Memory B cell (primary cell): ENCODE measurements at regions not wholly inside any gene's neighbourhood (a gene's known extent, or its start where the extent isn't known, plus 50 kb on each side); places are given as distances from the start of the nearest gene placed in this dataset.

ENCODE experiments used
- ATAC-seq: fragments of 150-1000 bp; cut with Tn5 transposase; 2 replicates; pipeline ENCODE4 v1.10.0; 2021; ENCODE audit warnings: low read depth, mild to moderate bottlenecking, moderate library complexity
- DNase-seq, 2 donors: peaks; one replicate each; pipeline ENCODE4 v3.0.0; 2022; ENCODE audit warnings: low spot score in 2 of 2
- H3K27ac Mint-ChIP-seq: one replicate; pipeline ENCODE4 v1.8.0; 2022; ENCODE audit warnings: mild to moderate bottlenecking, moderate library complexity, mixed read lengths
- H3K27me3 Mint-ChIP-seq: one replicate; pipeline ENCODE4 v1.8.0; 2022; ENCODE audit warnings: mixed read lengths
- H3K36me3 Mint-ChIP-seq: one replicate; pipeline ENCODE4 v1.8.0; 2022; ENCODE audit warnings: mild to moderate bottlenecking, mixed read lengths
- H3K4me1 Mint-ChIP-seq: one replicate; pipeline ENCODE4 v1.8.0; 2022; ENCODE audit warnings: mixed read lengths
- H3K4me3 Mint-ChIP-seq: one replicate; pipeline ENCODE4 v1.8.0; 2022; ENCODE audit warnings: mild to moderate bottlenecking, moderate library complexity, mixed read lengths
- H3K9me3 Mint-ChIP-seq: one replicate; pipeline ENCODE4 v1.8.0; 2022; ENCODE audit warnings: mixed read lengths

DNA sequence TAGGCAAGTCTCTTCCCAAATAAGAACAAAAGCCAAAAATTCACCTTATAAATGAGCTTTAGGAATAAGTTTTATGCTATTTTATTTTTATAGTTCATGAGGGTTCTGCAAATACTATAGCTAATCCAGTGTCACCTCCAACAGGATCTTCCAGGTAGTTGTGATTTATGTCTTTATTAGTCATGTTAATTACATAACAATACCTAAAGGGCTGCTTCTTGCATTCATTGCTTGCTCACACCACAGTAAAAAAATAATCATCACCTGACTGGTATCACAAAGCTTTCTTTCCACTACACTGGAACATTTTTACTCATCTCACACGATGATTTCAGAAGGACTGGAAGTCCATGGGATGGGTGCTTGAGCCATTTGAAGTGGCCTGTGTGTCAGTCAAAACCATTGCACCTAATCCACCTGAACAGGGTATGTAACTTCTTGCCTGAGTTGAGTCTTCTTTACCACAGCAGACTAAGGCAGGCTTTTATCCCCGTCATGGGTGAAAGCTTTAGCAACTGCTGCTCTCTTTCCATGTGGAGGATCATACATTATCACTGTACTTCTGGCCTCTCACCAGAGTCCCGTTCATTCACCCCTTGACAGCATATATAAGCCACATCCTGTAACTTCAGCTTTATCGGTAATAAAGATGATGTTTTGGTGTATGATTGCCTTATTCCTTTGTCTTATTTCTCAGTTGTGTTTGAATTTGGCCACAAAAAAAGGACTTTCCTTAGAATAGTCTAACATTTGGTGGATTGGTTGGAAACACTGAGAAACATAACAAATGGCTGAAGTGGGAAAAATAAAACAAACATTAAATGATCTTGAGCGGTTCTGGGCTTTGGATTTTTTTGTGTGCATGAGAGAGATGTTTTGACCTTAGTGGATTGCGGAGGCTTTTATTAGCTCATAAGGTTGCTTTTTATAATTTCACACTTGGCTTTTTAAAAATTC lies 382.6 kb upstream of the THBS1 start:
- H3K4me3 Mint-ChIP-seq = no peak overlapping the region
- H3K27me3 Mint-ChIP-seq = peaks cover 1% of the 10 kb centered on the region
- no peaks in the 10 kb centered on the region for H3K4me1 Mint-ChIP-seq
- no peaks in the 10 kb centered on the region for H3K36me3 Mint-ChIP-seq
- H3K9me3 Mint-ChIP-seq = no peaks in the 10 kb centered on the region
- ATAC-seq = no peak
- no peak overlapping the region for H3K27ac Mint-ChIP-seq
- DNase-seq = no peak

DNA sequence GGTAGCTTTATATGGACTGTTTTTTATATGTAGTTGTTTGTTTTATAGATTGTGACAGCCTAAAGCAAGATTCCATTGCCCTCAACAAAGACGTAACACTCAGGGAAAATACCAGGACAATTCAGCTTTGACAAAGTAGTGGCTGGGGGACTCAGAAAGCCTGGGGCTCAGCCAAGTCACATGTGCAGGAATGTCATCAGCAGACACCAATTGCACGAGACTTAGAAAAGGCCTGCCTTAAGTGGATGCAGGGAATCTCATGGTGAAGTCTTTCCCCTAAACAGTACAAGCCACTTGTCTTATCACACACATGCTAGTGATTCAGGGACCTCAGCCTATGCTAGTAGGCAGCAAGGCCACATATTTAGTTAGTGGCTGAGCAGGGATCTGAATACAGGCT lies 381.8 kb upstream of the THBS1 start:
- DNase-seq = no peak
- Mint-ChIP-seq H3K36me3 (no peaks in the 10 kb centered on the region), H3K9me3 (no peaks in the 10 kb centered on the region), H3K4me1 (no peaks in the 10 kb centered on the region), H3K4me3 (no peak overlapping the region), H3K27ac (no peak overlapping the region), H3K27me3 (peaks cover 1% of the 10 kb centered on the region)
- no peak for ATAC-seq

DNA sequence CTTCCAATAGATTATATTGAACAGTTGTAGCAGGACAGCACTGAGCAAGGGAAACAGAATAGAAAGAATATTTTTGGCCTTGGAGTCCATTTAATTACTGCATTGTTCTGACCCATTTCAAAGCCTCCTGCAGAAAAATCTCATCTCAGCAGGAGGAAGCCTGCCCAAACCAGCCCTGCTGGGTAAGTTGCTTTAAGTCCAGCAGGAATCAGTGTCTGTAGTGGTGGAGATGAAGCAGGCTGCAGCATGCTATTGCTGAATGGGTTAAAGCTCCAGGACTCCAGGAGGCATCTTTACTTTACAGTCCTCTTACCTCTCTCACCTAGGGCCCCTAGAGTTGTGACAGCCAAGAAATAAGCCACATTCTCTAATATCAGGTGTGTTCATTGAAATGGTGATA lies 380.3 kb upstream of the THBS1 start:
- Mint-ChIP-seq H3K4me1 (no peaks in the 10 kb centered on the region), H3K9me3 (no peaks in the 10 kb centered on the region), H3K27ac (no peak overlapping the region), H3K27me3 (peaks cover 1% of the 10 kb centered on the region), H3K4me3 (no peak overlapping the region), H3K36me3 (no peaks in the 10 kb centered on the region)
- DNase-seq (no peak), ATAC-seq (no peak)

DNA sequence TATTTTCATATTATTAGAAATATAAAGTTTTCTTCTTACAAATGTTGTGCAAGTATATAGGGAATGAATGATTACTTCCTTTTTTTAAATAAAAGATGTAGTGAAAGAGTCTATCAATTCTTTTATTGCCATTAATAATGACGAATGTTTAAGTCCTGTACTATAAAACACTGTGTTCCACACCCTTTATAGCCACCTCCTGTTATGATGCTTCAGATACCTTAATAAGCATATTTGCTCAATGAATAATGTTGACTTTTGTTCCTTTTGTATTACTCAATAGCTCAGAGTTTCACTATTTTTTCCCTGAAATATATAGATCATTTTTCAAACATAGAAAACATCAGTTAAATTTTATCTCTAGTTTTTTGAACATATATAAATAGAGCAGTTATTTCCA lies 378.2 kb upstream of the THBS1 start:
- Mint-ChIP-seq H3K4me3 (no peak overlapping the region), H3K27ac (no peak overlapping the region), H3K27me3 (peaks cover 1% of the 10 kb centered on the region), H3K4me1 (no peaks in the 10 kb centered on the region), H3K9me3 (no peaks in the 10 kb centered on the region), H3K36me3 (no peaks in the 10 kb centered on the region)
- ATAC-seq (no peak), DNase-seq (no peak)

DNA sequence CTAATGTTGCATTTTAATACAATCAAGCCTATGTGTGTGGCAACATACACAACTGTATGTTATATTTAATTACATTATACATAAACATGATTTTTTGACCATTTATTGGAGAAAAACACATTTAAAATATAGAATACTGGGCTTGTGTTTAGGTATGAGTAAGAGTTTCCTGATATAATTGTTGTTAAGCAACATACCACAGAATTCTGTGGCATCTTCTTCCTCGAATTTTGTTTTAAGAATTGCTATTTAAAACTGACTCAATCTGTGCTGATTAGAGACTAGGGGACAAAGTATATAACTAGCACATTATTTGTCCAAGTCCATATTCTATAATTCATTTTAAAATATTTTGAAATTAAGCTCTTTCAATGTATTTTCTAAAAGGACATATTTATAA lies 376.8 kb upstream of the THBS1 start:
- no peaks in the 10 kb centered on the region for H3K4me1 Mint-ChIP-seq
- no peak overlapping the region for H3K4me3 Mint-ChIP-seq
- DNase-seq (no peak), ATAC-seq (no peak)
- H3K27me3 Mint-ChIP-seq = peaks cover 1% of the 10 kb centered on the region
- H3K27ac Mint-ChIP-seq = no peak overlapping the region
- H3K36me3 Mint-ChIP-seq = no peaks in the 10 kb centered on the region
- H3K9me3 Mint-ChIP-seq = no peaks in the 10 kb centered on the region

DNA sequence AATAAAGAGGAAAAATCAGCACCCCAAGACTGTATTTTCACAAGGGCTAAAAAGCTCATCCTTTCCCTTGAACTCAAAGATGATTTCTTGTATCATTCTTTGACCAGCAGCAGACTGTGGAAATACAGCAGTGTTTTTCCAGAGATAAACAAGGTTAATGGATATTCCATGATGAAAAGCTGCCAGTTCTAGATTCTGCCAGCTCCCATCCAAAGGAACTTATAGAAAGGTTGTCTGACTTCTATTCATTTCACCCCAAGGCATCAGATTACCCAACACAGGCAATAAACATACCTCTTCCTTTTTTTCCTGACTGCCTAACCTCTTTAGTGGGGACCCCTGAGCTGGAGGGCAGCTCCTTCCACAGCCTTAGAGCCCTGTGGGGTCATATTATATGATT lies 375.8 kb upstream of the THBS1 start:
- Mint-ChIP-seq H3K27ac (no peak overlapping the region), H3K9me3 (no peaks in the 10 kb centered on the region), H3K36me3 (no peaks in the 10 kb centered on the region), H3K4me1 (no peaks in the 10 kb centered on the region), H3K27me3 (peaks cover 1% of the 10 kb centered on the region), H3K4me3 (no peak overlapping the region)
- ATAC-seq = no peak
- DNase-seq = no peak

DNA sequence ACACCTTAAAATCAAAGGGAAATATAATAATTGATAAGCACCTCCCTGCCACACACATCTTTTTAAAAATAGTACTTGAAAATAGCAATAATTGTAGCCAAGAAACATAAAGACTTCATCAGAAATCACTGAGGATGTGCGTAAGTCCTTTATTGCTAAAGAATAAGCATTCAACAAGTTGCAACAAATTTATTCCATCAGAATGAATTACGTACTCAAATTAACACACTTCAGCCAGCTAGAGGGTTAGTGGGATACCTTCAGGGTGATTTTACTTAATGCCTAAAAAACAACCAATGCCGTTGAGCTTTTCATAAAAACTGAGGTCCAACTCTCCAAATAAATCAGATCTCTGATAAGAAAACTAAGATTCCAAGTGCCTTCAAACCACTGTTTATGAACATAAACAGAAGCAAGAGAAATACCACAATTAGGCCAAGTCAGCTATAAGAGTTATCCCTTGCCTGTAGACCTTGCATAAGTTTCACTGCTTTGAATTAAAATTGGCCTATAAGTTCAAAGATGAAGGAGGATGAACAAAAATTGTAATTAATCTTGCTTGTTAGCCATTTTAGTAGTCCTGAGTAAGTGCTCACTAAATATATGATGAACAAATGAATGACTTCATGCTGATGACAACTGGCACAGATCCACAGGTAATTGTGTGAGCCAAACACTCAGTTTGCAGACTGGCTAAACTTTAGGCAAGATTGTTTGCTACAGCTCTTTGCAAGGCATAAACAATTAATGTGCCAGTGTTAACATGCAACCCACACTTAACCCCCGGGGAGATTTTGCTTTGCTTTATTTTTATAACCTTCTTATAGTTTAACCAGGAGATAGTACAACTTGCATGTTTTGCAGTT lies 375.1 kb upstream of the THBS1 start:
- no peak for ATAC-seq
- no peaks in the 10 kb centered on the region for H3K9me3 Mint-ChIP-seq
- no peak overlapping the region for H3K27ac Mint-ChIP-seq
- H3K4me1 Mint-ChIP-seq = no peaks in the 10 kb centered on the region
- no peak overlapping the region for H3K4me3 Mint-ChIP-seq
- DNase-seq = no peak
- peaks cover 1% of the 10 kb centered on the region for H3K27me3 Mint-ChIP-seq
- no peaks in the 10 kb centered on the region for H3K36me3 Mint-ChIP-seq

DNA sequence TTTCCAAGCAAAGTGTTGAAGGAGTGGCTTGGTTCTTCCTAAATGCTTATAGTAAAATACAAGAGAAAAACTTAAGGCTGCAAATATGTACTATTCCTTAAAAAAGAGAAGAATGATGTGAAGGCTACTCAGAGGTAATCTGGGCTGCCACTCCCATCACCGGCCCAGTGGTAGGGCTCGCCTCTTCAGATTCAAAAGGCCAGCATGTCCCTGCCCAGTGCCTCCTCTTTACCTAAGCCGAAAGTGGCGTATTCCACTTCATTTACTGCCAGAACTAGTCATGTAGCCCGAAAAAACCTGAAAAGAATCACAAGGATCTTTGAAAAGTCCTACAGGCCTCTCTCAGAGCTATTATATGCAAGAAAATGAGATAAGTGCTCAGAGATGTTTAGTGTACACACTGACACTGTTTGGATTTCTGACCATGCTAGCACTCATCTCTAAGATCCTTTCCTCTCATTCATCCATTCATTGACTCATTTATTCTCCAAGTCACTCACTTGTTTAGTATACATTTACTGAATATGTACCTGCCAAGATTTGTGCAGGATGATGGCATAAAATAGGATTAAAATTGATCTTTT lies 373.3 kb upstream of the THBS1 start:
- no peak for DNase-seq
- H3K27ac Mint-ChIP-seq = no peak overlapping the region
- no peak for ATAC-seq
- no peaks in the 10 kb centered on the region for H3K36me3 Mint-ChIP-seq
- H3K4me3 Mint-ChIP-seq = no peak overlapping the region
- H3K9me3 Mint-ChIP-seq = peaks cover 4% of the 10 kb centered on the region
- no peaks in the 10 kb centered on the region for H3K4me1 Mint-ChIP-seq
- H3K27me3 Mint-ChIP-seq = peaks cover 1% of the 10 kb centered on the region

DNA sequence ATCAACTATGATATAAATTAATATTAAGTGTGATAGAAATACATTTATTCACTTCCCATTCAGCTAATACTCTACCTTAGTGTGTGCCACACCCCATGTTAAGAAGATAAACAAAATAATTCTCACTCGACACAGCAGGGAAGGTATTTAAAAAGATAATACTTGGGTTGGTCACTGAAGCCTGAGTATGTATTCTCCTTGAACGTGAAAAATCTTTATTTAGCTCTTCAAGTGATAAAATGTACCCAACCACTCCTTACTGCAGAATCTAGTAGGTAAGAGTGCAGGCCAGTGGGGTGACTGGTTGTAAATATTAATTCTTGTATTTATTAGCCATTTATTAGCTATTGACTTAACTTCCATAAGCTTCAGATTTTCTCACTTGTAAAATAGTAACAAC lies 372.7 kb upstream of the THBS1 start:
- H3K36me3 Mint-ChIP-seq = no peaks in the 10 kb centered on the region
- H3K27me3 Mint-ChIP-seq = peaks cover 2% of the 10 kb centered on the region
- no peaks in the 10 kb centered on the region for H3K4me1 Mint-ChIP-seq
- H3K4me3 Mint-ChIP-seq = no peak overlapping the region
- H3K9me3 Mint-ChIP-seq = peaks cover 4% of the 10 kb centered on the region
- H3K27ac Mint-ChIP-seq = no peak overlapping the region
- DNase-seq (no peak), ATAC-seq (no peak)

DNA sequence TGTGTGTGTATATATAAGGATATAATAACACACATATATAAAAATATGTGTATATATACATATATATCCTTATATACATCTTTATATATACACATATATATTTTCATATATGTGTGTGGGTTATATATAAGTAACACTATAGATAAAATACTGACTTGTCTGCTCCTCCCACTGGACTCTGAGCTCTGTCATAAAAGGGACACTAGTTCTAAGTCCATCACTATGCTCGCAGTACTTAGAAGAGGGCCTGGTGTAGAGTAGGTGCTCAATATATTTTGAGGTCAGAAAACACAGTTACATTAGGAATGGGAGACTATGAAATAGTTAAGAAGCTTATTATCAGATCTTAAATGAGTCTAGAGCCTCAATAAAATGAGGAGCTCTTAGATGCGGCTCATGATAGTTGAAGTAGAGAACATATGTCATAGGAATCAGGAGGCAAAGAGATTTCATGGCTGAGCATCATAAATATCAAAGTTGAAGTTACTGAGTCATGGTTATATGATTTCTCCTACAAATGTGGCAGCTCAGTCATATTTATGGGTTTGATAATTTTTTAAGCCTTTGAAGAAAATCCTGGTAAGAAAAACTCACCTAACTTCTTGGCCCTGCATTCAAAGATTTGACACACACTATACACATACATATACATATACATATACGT lies 371.2 kb upstream of the THBS1 start:
- DNase-seq (no peak), ATAC-seq (no peak)
- H3K9me3 Mint-ChIP-seq = peaks cover 5% of the 10 kb centered on the region
- no peak overlapping the region for H3K4me3 Mint-ChIP-seq
- no peaks in the 10 kb centered on the region for H3K36me3 Mint-ChIP-seq
- no peaks in the 10 kb centered on the region for H3K4me1 Mint-ChIP-seq
- peaks cover 4% of the 10 kb centered on the region for H3K27me3 Mint-ChIP-seq
- H3K27ac Mint-ChIP-seq = no peak overlapping the region

DNA sequence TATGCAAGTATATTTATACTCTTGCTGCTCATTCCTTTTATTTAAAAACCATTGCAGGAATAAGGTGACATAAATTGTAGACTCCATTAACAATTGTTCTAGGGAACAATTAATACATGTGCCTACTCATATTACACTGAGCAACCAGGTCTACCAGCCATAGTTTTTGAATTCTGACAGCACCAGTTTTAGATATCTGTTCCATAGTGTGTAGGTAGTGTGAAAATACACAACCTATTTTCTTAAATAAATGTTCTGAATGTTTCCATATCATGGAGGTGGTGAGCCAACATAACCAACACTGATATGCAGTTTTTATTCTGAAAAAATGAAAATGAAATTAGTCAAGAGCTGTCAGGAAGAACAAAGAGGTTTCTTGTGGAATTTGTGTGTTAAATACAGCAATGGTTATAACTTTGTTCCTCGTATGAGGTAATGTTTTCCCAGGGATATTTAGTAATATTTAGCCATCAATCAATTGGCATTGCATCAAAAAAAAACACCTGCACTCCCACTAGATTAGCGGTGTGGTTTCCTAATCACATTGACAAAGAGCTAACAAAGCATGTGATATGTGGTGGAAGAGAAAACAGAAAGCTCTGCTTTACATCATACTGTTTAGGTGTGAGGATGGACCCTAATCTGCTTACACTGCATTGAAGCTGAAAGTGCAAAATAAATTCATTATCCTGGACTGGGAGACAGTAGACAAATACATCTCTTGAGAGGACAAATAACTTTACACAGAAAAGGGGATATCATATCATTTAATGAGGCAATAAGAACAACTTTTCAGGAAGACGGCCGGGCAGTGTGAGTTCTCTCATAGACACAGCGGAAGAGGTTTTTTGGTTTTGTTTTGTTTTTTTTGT lies 369.5 kb upstream of the THBS1 start:
- no peak for DNase-seq
- Mint-ChIP-seq H3K36me3 (no peaks in the 10 kb centered on the region), H3K4me1 (no peaks in the 10 kb centered on the region), H3K4me3 (no peak overlapping the region), H3K9me3 (peaks cover 5% of the 10 kb centered on the region), H3K27me3 (peaks cover 4% of the 10 kb centered on the region), H3K27ac (no peak overlapping the region)
- ATAC-seq = no peak

DNA sequence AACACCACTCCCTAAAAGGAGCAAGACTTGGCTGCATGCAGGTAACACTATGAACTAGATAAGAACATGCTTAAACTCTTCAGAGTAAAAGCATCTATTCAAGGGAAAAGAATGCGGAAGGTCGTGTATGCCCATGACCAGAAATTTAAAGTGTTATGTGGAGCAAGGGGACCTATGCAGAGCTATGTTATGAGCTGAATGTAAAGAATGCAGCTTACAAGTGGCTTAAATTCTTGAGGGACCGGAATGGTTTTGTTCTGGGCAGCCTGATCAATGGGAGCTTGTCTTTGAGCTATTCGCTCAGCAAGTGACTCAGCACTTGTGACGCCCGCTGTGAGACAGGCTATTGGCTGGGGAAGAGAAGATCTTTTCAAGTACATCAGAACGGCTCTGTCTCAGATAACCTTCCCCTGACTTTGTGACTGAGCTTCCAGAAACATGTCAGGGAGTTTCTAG lies 367.5 kb upstream of the THBS1 start:
- no peak overlapping the region for H3K27ac Mint-ChIP-seq
- peaks cover 5% of the 10 kb centered on the region for H3K9me3 Mint-ChIP-seq
- peaks cover 6% of the 10 kb centered on the region for H3K27me3 Mint-ChIP-seq
- H3K4me3 Mint-ChIP-seq = no peak overlapping the region
- no peaks in the 10 kb centered on the region for H3K4me1 Mint-ChIP-seq
- ATAC-seq = no peak
- H3K36me3 Mint-ChIP-seq = no peaks in the 10 kb centered on the region
- DNase-seq = no peak

DNA sequence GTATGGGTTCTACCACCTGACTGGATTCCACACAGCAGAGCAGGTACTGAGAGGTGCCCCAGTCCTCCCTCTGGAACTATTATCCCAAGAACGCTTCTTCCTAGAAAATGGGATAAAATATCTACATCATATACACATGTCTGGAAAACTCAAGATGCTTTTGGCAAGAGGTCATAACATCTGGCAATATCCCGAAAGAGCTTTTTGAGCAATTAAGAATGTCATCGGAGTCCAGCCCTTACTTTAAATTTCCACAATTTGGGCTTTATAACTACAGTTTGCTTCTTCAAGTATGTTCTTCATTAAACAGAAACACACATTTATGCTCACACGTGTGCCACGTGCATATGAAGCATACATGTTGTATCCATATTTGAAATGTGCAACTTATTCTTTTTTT lies 365.9 kb upstream of the THBS1 start:
- H3K9me3 Mint-ChIP-seq = peaks cover 7% of the 10 kb centered on the region
- H3K27me3 Mint-ChIP-seq = peaks cover 8% of the 10 kb centered on the region
- H3K36me3 Mint-ChIP-seq = no peaks in the 10 kb centered on the region
- no peak overlapping the region for H3K27ac Mint-ChIP-seq
- DNase-seq (no peak), ATAC-seq (no peak)
- no peak overlapping the region for H3K4me3 Mint-ChIP-seq
- no peaks in the 10 kb centered on the region for H3K4me1 Mint-ChIP-seq
